ENCODE measurements at regions not wholly inside any gene's neighbourhood (a gene's known extent, or its start where the extent isn't known, plus 50 kb on each side); places are given as distances from the start of the nearest gene placed in this dataset.

DNA sequence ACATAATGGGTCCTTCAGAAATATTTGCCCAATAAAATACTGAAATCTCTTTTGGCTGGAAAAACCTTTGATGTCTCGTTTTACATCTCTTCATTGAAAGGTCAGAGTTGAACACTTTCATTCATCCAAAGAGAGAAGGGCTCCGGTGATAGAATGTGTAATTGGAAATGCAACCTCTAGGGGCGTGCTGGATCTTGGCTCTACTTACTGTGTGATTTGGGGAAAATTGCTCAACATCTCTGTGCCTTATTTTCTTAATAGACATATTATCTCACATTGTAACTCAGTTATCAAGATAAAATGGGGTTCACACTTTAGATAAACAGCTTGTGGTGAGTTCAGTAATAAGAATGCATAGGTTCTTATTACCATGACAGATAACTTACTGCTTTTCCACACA, 1444.1 kb downstream of the SLITRK5 start:
- TF ChIP-seq, protein P1, sequence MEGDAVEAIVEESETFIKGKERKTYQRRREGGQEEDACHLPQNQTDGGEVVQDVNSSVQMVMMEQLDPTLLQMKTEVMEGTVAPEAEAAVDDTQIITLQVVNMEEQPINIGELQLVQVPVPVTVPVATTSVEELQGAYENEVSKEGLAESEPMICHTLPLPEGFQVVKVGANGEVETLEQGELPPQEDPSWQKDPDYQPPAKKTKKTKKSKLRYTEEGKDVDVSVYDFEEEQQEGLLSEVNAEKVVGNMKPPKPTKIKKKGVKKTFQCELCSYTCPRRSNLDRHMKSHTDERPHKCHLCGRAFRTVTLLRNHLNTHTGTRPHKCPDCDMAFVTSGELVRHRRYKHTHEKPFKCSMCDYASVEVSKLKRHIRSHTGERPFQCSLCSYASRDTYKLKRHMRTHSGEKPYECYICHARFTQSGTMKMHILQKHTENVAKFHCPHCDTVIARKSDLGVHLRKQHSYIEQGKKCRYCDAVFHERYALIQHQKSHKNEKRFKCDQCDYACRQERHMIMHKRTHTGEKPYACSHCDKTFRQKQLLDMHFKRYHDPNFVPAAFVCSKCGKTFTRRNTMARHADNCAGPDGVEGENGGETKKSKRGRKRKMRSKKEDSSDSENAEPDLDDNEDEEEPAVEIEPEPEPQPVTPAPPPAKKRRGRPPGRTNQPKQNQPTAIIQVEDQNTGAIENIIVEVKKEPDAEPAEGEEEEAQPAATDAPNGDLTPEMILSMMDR (IDR thresholded peaks at IDR 0.05), result no peak
- no peak for TF ChIP-seq POLR2A (IDR thresholded peaks at IDR 0.05)

Data from esophagus squamous epithelium (tissue), 4 donors.